ENCODE measurements at regions not wholly inside any gene's neighbourhood (a gene's known extent, or its start where the extent isn't known, plus 50 kb on each side); places are given as distances from the start of the nearest gene placed in this dataset.

- FAIRE-seq (no peak), DNase-seq (ENCODE audit: insufficient read length) (no peak)
- TF ChIP-seq POLR2A (IDR thresholded peaks at IDR 0.05; ENCODE audit: low read depth, low read length) (no peak), POLR2AphosphoS5 (IDR thresholded peaks at IDR 0.05; ENCODE audit: low read depth, low read length) (no peak)
These were observed 118.5 kb upstream of the SALL3 start for GRCh38 chr18:78861116-78861515.

GRCh38 chr18:78861706-78862105, 117.9 kb upstream of the SALL3 start:
- DNase-seq (ENCODE audit: insufficient read length) = no peak
- TF ChIP-seq POLR2AphosphoS5 (IDR thresholded peaks at IDR 0.05; ENCODE audit: low read depth, low read length) (no peak), POLR2A (IDR thresholded peaks at IDR 0.05; ENCODE audit: low read depth, low read length) (no peak), TAF1 (IDR thresholded peaks at IDR 0.05; ENCODE audit: borderline replicate concordance, low read depth, low read length) (no peak)
- no peak for FAIRE-seq

GRCh38 chr18:78862395-78862794, 117.2 kb upstream of the SALL3 start:
- FAIRE-seq (no peak), DNase-seq (ENCODE audit: insufficient read length) (no peak)
- TF ChIP-seq TAF1 (IDR thresholded peaks at IDR 0.05; ENCODE audit: borderline replicate concordance, low read depth, low read length) = no peak
- TF ChIP-seq POLR2A (IDR thresholded peaks at IDR 0.05; ENCODE audit: low read depth, low read length) = no peak
- no peak for TF ChIP-seq POLR2AphosphoS5 (IDR thresholded peaks at IDR 0.05; ENCODE audit: low read depth, low read length)

GRCh38 chr18:78865056-78865598, 114.5 kb upstream of the SALL3 start:
- TF ChIP-seq TAF1 (IDR thresholded peaks at IDR 0.05; ENCODE audit: borderline replicate concordance, low read depth, low read length) (no peak), POLR2A (IDR thresholded peaks at IDR 0.05; ENCODE audit: low read depth, low read length) (no peak), POLR2AphosphoS5 (IDR thresholded peaks at IDR 0.05; ENCODE audit: low read depth, low read length) (no peak)
- no peak for FAIRE-seq
- DNase-seq (ENCODE audit: insufficient read length) = no peak

GRCh38 chr18:78865771-78866310, 113.8 kb upstream of the SALL3 start:
- TF ChIP-seq TAF1 (IDR thresholded peaks at IDR 0.05; ENCODE audit: borderline replicate concordance, low read depth, low read length) (no peak), POLR2A (IDR thresholded peaks at IDR 0.05; ENCODE audit: low read depth, low read length) (no peak), POLR2AphosphoS5 (IDR thresholded peaks at IDR 0.05; ENCODE audit: low read depth, low read length) (no peak)
- FAIRE-seq (no peak), DNase-seq (ENCODE audit: insufficient read length) (no peak)

- DNase-seq (ENCODE audit: insufficient read length) (no peak), FAIRE-seq (no peak)
- TF ChIP-seq POLR2A (IDR thresholded peaks at IDR 0.05; ENCODE audit: low read depth, low read length) (no peak), TAF1 (IDR thresholded peaks at IDR 0.05; ENCODE audit: borderline replicate concordance, low read depth, low read length) (no peak), POLR2AphosphoS5 (IDR thresholded peaks at IDR 0.05; ENCODE audit: low read depth, low read length) (no peak)
These were observed 112.5 kb upstream of the SALL3 start for GRCh38 chr18:78867131-78867530.

GRCh38 chr18:78868330-78869316, 111.0 kb upstream of the SALL3 start:
- no peak for TF ChIP-seq POLR2A (IDR thresholded peaks at IDR 0.05; ENCODE audit: low read depth, low read length)
- TF ChIP-seq TAF1 (IDR thresholded peaks at IDR 0.05; ENCODE audit: borderline replicate concordance, low read depth, low read length) = no peak
- TF ChIP-seq POLR2AphosphoS5 (IDR thresholded peaks at IDR 0.05; ENCODE audit: low read depth, low read length) = no peak
- FAIRE-seq (no peak), DNase-seq (ENCODE audit: insufficient read length) (no peak)

- DNase-seq (ENCODE audit: insufficient read length) (no peak), FAIRE-seq (no peak)
- TF ChIP-seq POLR2A (IDR thresholded peaks at IDR 0.05; ENCODE audit: low read depth, low read length) = no peak
- no peak for TF ChIP-seq TAF1 (IDR thresholded peaks at IDR 0.05; ENCODE audit: borderline replicate concordance, low read depth, low read length)
- no peak for TF ChIP-seq POLR2AphosphoS5 (IDR thresholded peaks at IDR 0.05; ENCODE audit: low read depth, low read length)
These were observed 108.0 kb upstream of the SALL3 start for GRCh38 chr18:78871618-78872017.

- DNase-seq (ENCODE audit: insufficient read length) = no peak
- no peak for TF ChIP-seq TAF1 (IDR thresholded peaks at IDR 0.05; ENCODE audit: borderline replicate concordance, low read depth, low read length)
- no peak for TF ChIP-seq POLR2AphosphoS5 (IDR thresholded peaks at IDR 0.05; ENCODE audit: low read depth, low read length)
- TF ChIP-seq POLR2A (IDR thresholded peaks at IDR 0.05; ENCODE audit: low read depth, low read length) = no peak
- no peak for FAIRE-seq
These were observed 105.6 kb upstream of the SALL3 start for GRCh38 chr18:78873926-78874500.

GRCh38 chr18:78875016-78875777, 104.4 kb upstream of the SALL3 start:
- no peak for FAIRE-seq
- TF ChIP-seq TAF1 (IDR thresholded peaks at IDR 0.05; ENCODE audit: borderline replicate concordance, low read depth, low read length) = no peak
- TF ChIP-seq POLR2AphosphoS5 (IDR thresholded peaks at IDR 0.05; ENCODE audit: low read depth, low read length) = no peak
- no peak for TF ChIP-seq POLR2A (IDR thresholded peaks at IDR 0.05; ENCODE audit: low read depth, low read length)

More at GRCh38 chr18:78875016-78875777, 104.4 kb upstream of the SALL3 start:
- DNase-seq (ENCODE audit: insufficient read length) = no peak

All from GM12892 (cell line).